LoVo (cell line): ENCODE measurements at regions not wholly inside any gene's neighbourhood (a gene's known extent, or its start where the extent isn't known, plus 50 kb on each side); places are given as distances from the start of the nearest gene placed in this dataset.

ENCODE experiments used
- DNase-seq: peaks from one replicate; pipeline ENCODE4 v3.0.0-alpha.2; 2016; ENCODE audit warnings: low spot score

- DNase-seq, result no peak
Measured at GRCh38 chr17:77746393-77746792, 212.1 kb upstream of the TNRC6C start.

GRCh38 chr17:77746896-77747554 lies 211.5 kb upstream of the TNRC6C start:
- DNase-seq, result no peak

GRCh38 chr17:77748436-77748835 lies 210.1 kb upstream of the TNRC6C start:
- no peak for DNase-seq

- DNase-seq, result no peak
Measured at GRCh38 chr17:77749321-77749751, 209.2 kb upstream of the TNRC6C start.

GRCh38 chr17:77749989-77750388 lies 208.5 kb upstream of the TNRC6C start:
- no peak for DNase-seq

- no peak for DNase-seq
Measured at GRCh38 chr17:77750427-77751043, 208.0 kb upstream of the TNRC6C start.

GRCh38 chr17:77753246-77753645 lies 205.3 kb upstream of the TNRC6C start:
- DNase-seq, result no peak

GRCh38 chr17:77753691-77754245 lies 204.7 kb upstream of the TNRC6C start:
- DNase-seq, result no peak

GRCh38 chr17:77754956-77755355 lies 203.5 kb upstream of the TNRC6C start:
- no peak for DNase-seq

GRCh38 chr17:77755410-77755963 lies 203.0 kb upstream of the TNRC6C start:
- no peak for DNase-seq

- no peak for DNase-seq
Measured at GRCh38 chr17:77756028-77756427, 202.5 kb upstream of the TNRC6C start.

- no peak for DNase-seq
Measured at GRCh38 chr17:77756846-77757560, 201.5 kb upstream of the TNRC6C start.

- no peak for DNase-seq
Measured at GRCh38 chr17:77757561-77757898, 201.0 kb upstream of the TNRC6C start.

- no peak for DNase-seq
Measured at GRCh38 chr17:77763023-77763422, 195.5 kb upstream of the TNRC6C start.

- DNase-seq, result no peak
Measured at GRCh38 chr17:77763575-77763974, 194.9 kb upstream of the TNRC6C start.

GRCh38 chr17:77765292-77765691 lies 193.2 kb upstream of the TNRC6C start:
- DNase-seq, result no peak

GRCh38 chr17:77767148-77767547 lies 191.4 kb upstream of the TNRC6C start:
- no peak for DNase-seq

- DNase-seq, result no peak
Measured at GRCh38 chr17:77768248-77768852, 190.2 kb upstream of the TNRC6C start.

- peak; percentile 1 for DNase-seq
Measured at GRCh38 chr17:77769215-77769614, 189.3 kb upstream of the TNRC6C start.

- no peak for DNase-seq
Measured at GRCh38 chr17:77769762-77770161, 188.7 kb upstream of the TNRC6C start.

- no peak for DNase-seq
Measured at GRCh38 chr17:77770331-77771105, 188.0 kb upstream of the TNRC6C start.

- no peak for DNase-seq
Measured at GRCh38 chr17:77771145-77771544, 187.4 kb upstream of the TNRC6C start.
